ENCODE measurements at regions not wholly inside any gene's neighbourhood (a gene's known extent, or its start where the extent isn't known, plus 50 kb on each side); places are given as distances from the start of the nearest gene placed in this dataset.

DNA sequence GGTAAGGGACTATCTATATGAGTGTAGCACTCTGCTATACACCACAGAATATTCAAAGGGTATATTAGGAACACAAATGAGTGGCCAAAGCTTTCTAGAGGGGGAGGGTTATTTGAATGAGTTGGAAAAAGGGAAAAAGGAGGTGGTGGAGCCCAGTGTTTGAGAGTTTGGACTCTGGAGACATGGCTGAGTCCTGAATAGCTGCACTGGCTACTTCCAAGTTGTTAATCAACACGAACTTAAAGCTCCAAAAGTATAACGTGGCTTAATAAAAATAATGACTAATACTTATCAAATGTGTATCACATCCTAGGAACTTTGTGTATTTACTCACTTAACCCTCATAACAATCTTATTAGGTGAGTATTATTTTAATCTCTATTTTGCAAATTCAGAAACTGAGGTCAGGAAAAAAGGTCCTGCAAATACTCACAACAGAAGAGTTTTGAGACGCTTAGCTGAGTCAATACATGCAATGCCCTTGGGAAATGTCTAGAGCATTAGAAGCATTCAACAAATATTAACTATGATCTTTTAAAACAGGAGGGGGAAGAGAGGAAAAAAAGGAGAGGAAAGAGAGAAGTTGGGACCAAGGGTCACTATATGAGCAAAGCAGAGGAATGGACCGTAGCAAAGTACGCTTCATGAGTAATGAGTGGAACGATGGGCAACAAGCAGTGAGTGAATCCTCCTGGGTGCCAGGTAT lies 189.5 kb upstream of the HMGA2 start:
- Histone ChIP-seq H3K9me3 (ENCODE audit: low read length) (no peaks in the 10 kb centered on the region), H2AFZ (ENCODE audit: low read length) (no peak overlapping the region), H4K20me1 (ENCODE audit: insufficient read depth, low read length) (no peaks in the 10 kb centered on the region), H3K9me2 (ENCODE audit: insufficient read depth, low read length) (no peaks in the 10 kb centered on the region), H3K79me2 (ENCODE audit: insufficient read depth, low read depth, low read length) (no peaks in the 10 kb centered on the region), H3K4me3 (ENCODE audit: low read depth, low read length, poor library complexity, severe bottlenecking) (no peak overlapping the region), H3K36me3 (ENCODE audit: insufficient read depth, low read length) (no peaks in the 10 kb centered on the region), H3K27ac (ENCODE audit: low read depth, low read length, poor library complexity, severe bottlenecking) (no peak overlapping the region), H3K4me2 (ENCODE audit: low read length) (no peak overlapping the region), H3K4me1 (ENCODE audit: insufficient read depth, low read length, poor library complexity, severe bottlenecking) (no peaks in the 10 kb centered on the region)
- TF ChIP-seq EZH2phosphoT487 (IDR thresholded peaks at IDR 0.05; ENCODE audit: borderline replicate concordance, low read depth, low read length) = no peak
- TF ChIP-seq, protein P1, sequence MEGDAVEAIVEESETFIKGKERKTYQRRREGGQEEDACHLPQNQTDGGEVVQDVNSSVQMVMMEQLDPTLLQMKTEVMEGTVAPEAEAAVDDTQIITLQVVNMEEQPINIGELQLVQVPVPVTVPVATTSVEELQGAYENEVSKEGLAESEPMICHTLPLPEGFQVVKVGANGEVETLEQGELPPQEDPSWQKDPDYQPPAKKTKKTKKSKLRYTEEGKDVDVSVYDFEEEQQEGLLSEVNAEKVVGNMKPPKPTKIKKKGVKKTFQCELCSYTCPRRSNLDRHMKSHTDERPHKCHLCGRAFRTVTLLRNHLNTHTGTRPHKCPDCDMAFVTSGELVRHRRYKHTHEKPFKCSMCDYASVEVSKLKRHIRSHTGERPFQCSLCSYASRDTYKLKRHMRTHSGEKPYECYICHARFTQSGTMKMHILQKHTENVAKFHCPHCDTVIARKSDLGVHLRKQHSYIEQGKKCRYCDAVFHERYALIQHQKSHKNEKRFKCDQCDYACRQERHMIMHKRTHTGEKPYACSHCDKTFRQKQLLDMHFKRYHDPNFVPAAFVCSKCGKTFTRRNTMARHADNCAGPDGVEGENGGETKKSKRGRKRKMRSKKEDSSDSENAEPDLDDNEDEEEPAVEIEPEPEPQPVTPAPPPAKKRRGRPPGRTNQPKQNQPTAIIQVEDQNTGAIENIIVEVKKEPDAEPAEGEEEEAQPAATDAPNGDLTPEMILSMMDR (conservative IDR thresholded peaks at IDR 0.05; ENCODE audit: low read length) = no peak
- POLR2A ChIA-PET = no interaction called here
- CTCF ChIA-PET (ENCODE audit: unreplicated experiment) = no interaction called here
- intact Hi-C loops (cut with micrococcal nuclease; ENCODE audit: unreplicated experiment) = no loop called here
- DNase-seq (ENCODE audit: low spot score) = no peak
- no TSS peak for BruUV-seq (replicated peaks)

DNA sequence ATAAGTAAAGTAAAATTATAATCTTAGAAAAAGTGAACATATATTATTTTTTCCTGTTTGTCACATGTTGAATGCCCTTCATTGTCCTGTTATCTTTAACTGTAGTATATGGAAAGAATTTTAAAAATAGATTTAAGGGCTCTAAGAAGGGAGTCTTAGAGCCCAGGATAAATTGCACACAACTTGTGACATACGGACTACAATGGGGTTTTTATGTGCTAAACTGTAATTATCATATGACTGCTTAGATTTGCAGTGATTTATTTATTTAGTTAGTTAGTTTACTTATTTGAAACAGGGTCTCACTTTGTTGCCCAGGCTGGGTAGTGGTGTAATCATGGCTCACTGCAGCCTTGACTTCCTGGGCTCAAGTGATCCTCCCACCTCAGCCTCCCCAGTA lies 187.8 kb upstream of the HMGA2 start:
- intact Hi-C loops (cut with micrococcal nuclease; ENCODE audit: unreplicated experiment) = no loop called here
- BruUV-seq (replicated peaks) = no TSS peak
- no peaks in the 10 kb centered on the region for H3K36me3 ChIP-seq (ENCODE audit: insufficient read depth, low read length)
- H3K4me2 ChIP-seq (ENCODE audit: low read length) = no peak overlapping the region
- no peaks in the 10 kb centered on the region for H4K20me1 ChIP-seq (ENCODE audit: insufficient read depth, low read length)
- TF ChIP-seq EZH2phosphoT487 (IDR thresholded peaks at IDR 0.05; ENCODE audit: borderline replicate concordance, low read depth, low read length) = no peak
- TF ChIP-seq, protein P1 (conservative IDR thresholded peaks at IDR 0.05; ENCODE audit: low read length) = no peak
- no peak overlapping the region for H3K4me3 ChIP-seq (ENCODE audit: low read depth, low read length, poor library complexity, severe bottlenecking)
- H3K9me3 ChIP-seq (ENCODE audit: low read length) = no peaks in the 10 kb centered on the region
- no peaks in the 10 kb centered on the region for H3K4me1 ChIP-seq (ENCODE audit: insufficient read depth, low read length, poor library complexity, severe bottlenecking)
- no peak overlapping the region for H2AFZ ChIP-seq (ENCODE audit: low read length)
- no peaks in the 10 kb centered on the region for H3K9me2 ChIP-seq (ENCODE audit: insufficient read depth, low read length)
- DNase-seq (ENCODE audit: low spot score) = no peak
- CTCF ChIA-PET (ENCODE audit: unreplicated experiment) = no interaction called here
- POLR2A ChIA-PET = no interaction called here
- H3K27ac ChIP-seq (ENCODE audit: low read depth, low read length, poor library complexity, severe bottlenecking) = no peak overlapping the region
- H3K79me2 ChIP-seq (ENCODE audit: insufficient read depth, low read depth, low read length) = no peaks in the 10 kb centered on the region

DNA sequence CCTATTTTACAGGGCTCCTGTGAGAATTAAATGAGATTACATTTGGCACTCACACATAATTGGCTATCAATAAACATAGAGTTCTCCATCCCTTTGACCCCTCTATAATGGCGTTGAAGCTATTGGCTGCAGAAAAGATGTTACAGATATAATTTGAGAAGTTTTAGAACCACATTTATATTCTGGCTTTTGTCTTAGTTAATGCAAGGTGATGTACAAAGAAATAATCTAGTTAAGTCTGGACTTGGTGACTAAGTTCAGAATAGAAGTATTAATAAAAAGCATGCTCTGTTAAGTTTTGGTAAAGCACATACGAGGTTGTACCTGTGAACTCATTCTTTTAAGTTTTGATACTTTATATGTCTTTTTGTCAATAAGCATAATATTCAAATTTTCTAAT lies 187.1 kb upstream of the HMGA2 start:
- Histone ChIP-seq H3K9me3 (ENCODE audit: low read length) (no peaks in the 10 kb centered on the region), H3K27ac (ENCODE audit: low read depth, low read length, poor library complexity, severe bottlenecking) (no peak overlapping the region), H3K4me3 (ENCODE audit: low read depth, low read length, poor library complexity, severe bottlenecking) (no peak overlapping the region), H3K4me1 (ENCODE audit: insufficient read depth, low read length, poor library complexity, severe bottlenecking) (no peaks in the 10 kb centered on the region), H3K9me2 (ENCODE audit: insufficient read depth, low read length) (no peaks in the 10 kb centered on the region), H4K20me1 (ENCODE audit: insufficient read depth, low read length) (no peaks in the 10 kb centered on the region), H3K4me2 (ENCODE audit: low read length) (no peak overlapping the region), H2AFZ (ENCODE audit: low read length) (no peak overlapping the region), H3K79me2 (ENCODE audit: insufficient read depth, low read depth, low read length) (no peaks in the 10 kb centered on the region), H3K36me3 (ENCODE audit: insufficient read depth, low read length) (no peaks in the 10 kb centered on the region)
- DNase-seq (ENCODE audit: low spot score) = no peak
- intact Hi-C loops (cut with micrococcal nuclease; ENCODE audit: unreplicated experiment) = no loop called here
- no TSS peak for BruUV-seq (replicated peaks)
- TF ChIP-seq, protein P1 (conservative IDR thresholded peaks at IDR 0.05; ENCODE audit: low read length) = no peak
- no peak for TF ChIP-seq EZH2phosphoT487 (IDR thresholded peaks at IDR 0.05; ENCODE audit: borderline replicate concordance, low read depth, low read length)
- ChIA-PET CTCF (ENCODE audit: unreplicated experiment) (no interaction called here), POLR2A (no interaction called here)

Data from OCI-LY7 (cell line).